Stimulated activated CD4-positive, alpha-beta T cell treated with anti-CD3 and anti-CD28 coated beads, TNF-alpha, amount 100 ng/mL, for 4 hours (primary cell): ENCODE measurements at regions not wholly inside any gene's neighbourhood (a gene's known extent, or its start where the extent isn't known, plus 50 kb on each side); places are given as distances from the start of the nearest gene placed in this dataset.

Source experiments
- DNase-seq, 3 experiments: peaks; one replicate each; pipeline ENCODE4 v3.0.0-alpha.2; 2020; ENCODE audit warnings: low read depth in 3 of 3

DNA sequence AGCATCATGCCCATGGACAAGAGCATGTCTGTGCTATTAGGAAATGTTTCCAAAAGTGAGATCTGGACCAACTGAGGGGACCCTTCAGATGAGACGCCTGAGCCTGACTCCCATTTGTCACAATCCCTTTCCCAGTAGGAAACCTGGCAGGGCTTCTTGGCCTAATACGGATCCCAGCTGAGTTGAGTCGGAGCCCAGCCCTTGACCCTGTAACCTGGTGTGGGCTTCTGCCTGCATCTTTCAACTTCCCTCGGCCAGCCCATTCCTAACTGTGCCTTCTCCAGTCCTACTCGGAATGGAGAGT, 148.3 kb downstream of the IRX2 start:
- DNase-seq: no peak

DNA sequence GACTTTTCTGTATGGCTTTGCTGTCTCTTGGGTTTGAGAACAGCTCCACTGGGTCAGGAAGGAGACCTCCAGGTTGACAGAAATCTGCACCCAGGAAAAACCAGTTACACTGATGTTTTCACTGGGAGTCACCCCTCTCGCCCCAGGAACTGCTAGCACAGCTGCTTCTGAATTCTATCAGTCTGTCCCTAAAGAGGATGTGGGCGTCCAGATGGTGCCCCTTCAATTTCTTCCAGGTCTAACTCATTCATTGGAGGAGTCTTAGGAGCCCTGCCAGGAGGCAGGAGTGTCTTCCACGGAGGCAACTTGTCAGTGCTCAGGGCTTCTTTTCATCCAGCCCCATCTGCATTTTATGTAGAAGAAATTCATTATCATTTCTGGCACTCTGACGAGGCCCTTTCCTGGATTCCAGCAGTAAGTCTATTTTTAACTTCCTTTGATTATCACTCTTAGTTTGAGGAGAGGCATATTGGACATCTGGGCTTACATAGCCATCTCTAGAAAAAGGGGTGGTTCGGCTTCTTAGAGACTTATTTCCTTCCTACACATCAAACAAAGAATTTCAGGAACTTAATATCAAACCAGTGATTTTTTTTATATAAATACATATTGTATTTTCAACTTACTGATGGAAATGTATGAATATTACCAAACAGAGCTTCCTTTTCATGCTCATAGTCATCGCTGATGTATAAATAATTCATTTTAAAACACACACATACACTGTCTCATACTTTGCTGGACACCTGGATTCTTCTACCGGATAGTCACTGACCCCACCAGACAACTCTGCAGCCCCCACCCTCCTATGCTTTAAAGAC, 148.8 kb downstream of the IRX2 start:
- DNase-seq: no peak

DNA sequence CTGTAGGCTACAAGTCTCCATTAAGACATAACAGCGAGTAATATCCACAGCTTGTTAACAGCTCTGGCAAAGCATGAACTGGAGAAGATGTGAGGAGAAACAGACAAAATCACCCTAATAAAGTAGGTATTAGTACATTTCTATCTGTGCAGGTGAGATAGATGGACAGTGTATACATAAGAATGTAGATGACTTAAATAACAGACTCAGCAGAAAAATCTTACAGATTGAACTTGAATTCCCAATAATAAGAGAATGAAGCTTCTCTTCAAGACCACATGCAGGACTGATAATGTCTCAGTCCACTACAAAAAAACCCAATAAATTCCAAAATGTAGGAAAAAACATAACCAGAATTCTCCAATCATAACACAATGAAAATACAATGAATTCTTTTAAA, 153.0 kb downstream of the IRX2 start:
- DNase-seq: no peak

DNA sequence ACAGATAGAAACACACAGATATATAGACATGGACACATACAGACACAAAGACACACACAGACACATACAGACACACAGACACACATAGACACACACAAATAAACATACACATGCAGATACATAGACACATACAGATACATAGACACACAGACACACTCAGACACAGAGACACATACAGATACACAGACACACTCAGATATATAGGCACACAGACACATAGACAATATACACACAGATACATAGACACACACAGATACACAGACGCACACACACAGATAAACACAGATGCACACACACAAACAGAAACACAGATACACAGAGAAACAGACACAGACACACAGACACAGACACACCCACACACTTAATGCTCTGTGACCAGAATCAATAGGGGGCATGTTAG, 156.8 kb downstream of the IRX2 start:
- no peak for DNase-seq

DNA sequence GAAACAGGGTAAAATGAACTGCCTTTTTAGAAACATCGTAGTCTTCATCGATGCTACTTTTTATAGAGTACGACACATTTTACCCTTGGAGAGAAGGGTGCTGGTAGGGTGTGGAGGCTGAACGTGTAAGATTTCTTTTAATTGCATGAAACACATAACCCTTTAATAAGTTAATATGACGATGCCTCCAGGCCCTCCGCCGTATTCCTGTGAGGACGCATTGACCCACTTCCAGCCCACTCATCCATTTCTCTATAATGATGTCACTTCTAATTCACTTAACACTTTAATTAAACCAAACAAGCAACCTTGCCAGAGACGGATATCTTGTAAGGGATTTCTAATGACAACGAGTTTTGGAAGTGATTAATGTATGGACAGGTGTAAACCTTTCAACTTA, 158.7 kb downstream of the IRX2 start:
- DNase-seq: no peak

GRCh38 chr5:2591777-2592453, 159.6 kb downstream of the IRX2 start:
- DNase-seq: no peak

GRCh38 chr5:2588850-2589501, 162.5 kb downstream of the IRX2 start:
- DNase-seq: no peak

- no peak for DNase-seq
These were observed 164.1 kb downstream of the IRX2 start for GRCh38 chr5:2587189-2588031.

GRCh38 chr5:2586016-2586715, 165.3 kb downstream of the IRX2 start:
- no peak for DNase-seq

DNA sequence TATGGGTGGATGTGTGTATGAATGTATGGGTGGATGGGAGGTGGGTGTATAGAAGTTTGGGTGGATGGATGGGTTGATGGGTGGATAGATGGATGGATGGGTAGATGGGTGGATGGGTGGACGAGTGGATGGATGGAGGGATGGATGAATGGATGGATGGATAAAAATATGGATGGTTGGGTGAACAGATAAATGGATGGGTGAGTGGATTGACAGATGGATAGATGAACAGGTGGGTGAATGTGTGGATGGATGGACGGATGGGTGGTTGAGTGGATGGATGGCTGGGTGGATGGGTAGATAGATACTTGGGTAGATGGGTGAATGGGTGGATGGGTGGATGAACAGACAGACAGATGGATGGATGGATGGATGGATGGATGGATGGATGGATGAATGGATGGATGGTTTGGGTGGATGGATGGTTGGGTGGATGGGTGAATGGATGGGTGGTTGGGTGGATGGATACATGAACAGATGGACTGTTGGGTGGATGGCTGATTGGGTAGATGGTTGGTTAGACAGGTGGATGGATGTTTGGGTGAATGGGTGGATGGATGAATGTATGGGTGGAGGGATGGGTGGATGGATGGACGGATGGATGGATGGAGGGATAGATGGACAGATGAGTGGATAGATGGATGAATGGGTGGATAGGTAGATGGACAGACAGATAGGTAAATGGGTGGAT, 166.8 kb downstream of the IRX2 start:
- DNase-seq: no peak

DNA sequence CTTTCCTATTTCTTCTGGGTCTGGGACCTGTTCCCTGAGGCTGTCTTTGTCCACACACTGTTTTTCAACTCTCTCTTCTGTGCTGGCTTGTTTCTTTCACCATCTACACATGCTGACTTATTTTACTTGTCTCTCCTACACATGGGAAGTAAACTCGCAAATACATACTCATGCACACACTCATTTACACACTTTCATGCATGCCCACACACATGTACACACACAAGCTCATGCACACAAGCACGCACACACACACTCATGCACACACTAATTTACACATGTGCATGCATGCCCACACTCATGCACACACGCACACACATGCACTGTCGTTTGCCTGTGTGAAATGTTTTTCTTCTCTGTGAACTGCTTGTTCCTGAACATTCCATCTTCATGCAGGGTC, 169.0 kb downstream of the IRX2 start:
- no peak for DNase-seq

- no peak for DNase-seq
These were observed 169.4 kb downstream of the IRX2 start for GRCh38 chr5:2582106-2582505.

- DNase-seq: no peak
These were observed 170.1 kb downstream of the IRX2 start for GRCh38 chr5:2581418-2581817.

- DNase-seq: no peak
These were observed 172.4 kb downstream of the IRX2 start for GRCh38 chr5:2579126-2579525.

DNA sequence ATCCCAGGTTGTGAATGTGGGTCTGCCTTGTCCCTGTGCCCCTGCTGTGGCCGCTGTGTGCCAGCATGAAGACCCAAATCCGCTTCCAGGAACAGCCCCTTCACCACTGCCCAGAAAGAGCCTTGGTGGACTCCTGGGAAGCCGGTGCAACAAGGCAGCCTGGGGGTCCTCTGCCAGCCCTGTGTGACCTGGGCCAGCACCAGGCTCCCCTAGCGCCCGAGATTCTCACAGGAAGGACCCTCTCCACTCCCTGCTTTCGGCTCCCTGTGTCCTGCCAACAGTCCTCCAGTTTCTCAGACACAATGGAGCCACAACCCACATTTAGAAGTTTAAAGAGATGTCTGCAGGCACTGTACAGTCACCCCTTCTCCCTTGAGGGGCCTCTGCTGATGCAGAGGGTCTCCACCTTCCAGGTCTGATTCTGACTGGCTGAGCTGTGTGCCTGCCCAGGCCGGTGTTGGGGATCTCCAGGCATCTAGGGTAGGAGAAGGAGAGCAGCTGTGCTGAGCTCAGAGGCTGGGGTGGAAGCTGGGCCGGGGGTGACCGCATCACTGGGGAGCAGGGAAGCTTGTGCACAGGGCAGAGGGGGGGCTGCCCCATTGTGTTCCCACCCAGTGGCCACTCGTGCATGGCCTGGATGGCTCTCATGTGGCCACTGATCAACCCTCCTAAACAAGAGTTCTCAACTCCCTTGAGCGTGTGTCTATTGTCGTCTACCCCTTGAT, 174.0 kb downstream of the IRX2 start:
- no peak for DNase-seq

GRCh38 chr5:2576823-2577222, 174.7 kb downstream of the IRX2 start:
- no peak for DNase-seq

GRCh38 chr5:2575871-2576270, 175.6 kb downstream of the IRX2 start:
- no peak for DNase-seq

- DNase-seq: no peak
These were observed 176.2 kb downstream of the IRX2 start for GRCh38 chr5:2575292-2575691.

- DNase-seq: no peak
These were observed 177.3 kb downstream of the IRX2 start for GRCh38 chr5:2574155-2574554.

- DNase-seq: no peak
These were observed 180.9 kb downstream of the IRX2 start for GRCh38 chr5:2570586-2570985.
